A673 (cell line): ENCODE measurements at regions not wholly inside any gene's neighbourhood (a gene's known extent, or its start where the extent isn't known, plus 50 kb on each side); places are given as distances from the start of the nearest gene placed in this dataset.
"Not testable (repeated sequence)": the region's sequence is repeated elsewhere in the genome, so short reads cannot be mapped to it uniquely, and the experiment has no call there.

Source experiments
- BruUV-seq: library from RNA; stranded (reverse); fragments of 400-500 nt; replicated peaks from 2 replicates; lab custom pipeline; 2021; lab: Mats Ljungman, UMichigan
- CTCF ChIA-PET: fragments of 300-600 bp; sonication (Branson Sonifier 250); formaldehyde crosslinking; loops from one replicate; lab custom pipeline; 2022; ENCODE audit warnings: antibody characterized with exemption; lab: Charles Lee
- POLR2A ChIA-PET: fragments of 300-600 bp; sonication (Branson Sonifier 250); formaldehyde crosslinking; loops from one replicate; lab custom pipeline; 2022; ENCODE audit warnings: antibody characterized with exemption; ENCODE audit not compliant: low non-redundant PET; lab: Charles Lee
- DNase-seq: peaks from one replicate; pipeline ENCODE4 v3.0.0-alpha.2; 2015; ENCODE audit warnings: low spot score
- H3K27ac ChIP-seq: fragments of 200-600 bp; sonication (generic); 2 replicates; pipeline ENCODE4 v1.5.1; 2016; ENCODE audit warnings: mixed run types, low read depth, mild to moderate bottlenecking, mixed read lengths, antibody characterized with exemption, low read length; ENCODE audit not compliant: poor library complexity, severe bottlenecking
- H3K27me3 ChIP-seq: fragments of 200-600 bp; sonication (generic); replicated peaks from 2 replicates; pipeline ENCODE4 v1.6.1; 2017; ENCODE audit warnings: mixed run types, low read depth, mild to moderate bottlenecking, mixed read lengths, antibody characterized with exemption, low read length; ENCODE audit not compliant: insufficient read depth, poor library complexity
- H3K36me3 ChIP-seq: fragments of 200-600 bp; sonication (generic); 2 replicates; pipeline ENCODE4 v1.6.1; 2016; ENCODE audit warnings: mixed run types, mild to moderate bottlenecking, mixed read lengths, antibody characterized with exemption, low read length; ENCODE audit not compliant: insufficient read depth, poor library complexity, severe bottlenecking
- H3K4me1 ChIP-seq: fragments of 200-600 bp; sonication (generic); 2 replicates; pipeline ENCODE4 v1.6.1; 2017; ENCODE audit warnings: mixed run types, mild to moderate bottlenecking, mixed read lengths, antibody characterized with exemption, low read length; ENCODE audit not compliant: insufficient read depth, poor library complexity, severe bottlenecking
- H3K4me3 ChIP-seq: fragments of 200-600 bp; sonication (generic); 2 replicates; pipeline ENCODE4 v1.5.1; 2016; ENCODE audit warnings: low read depth, mixed run types, mild to moderate bottlenecking, mixed read lengths, low read length; ENCODE audit not compliant: poor library complexity, severe bottlenecking
- H3K9me3 ChIP-seq: fragments of 200-600 bp; sonication (generic); 2 replicates; pipeline ENCODE4 v1.6.1; 2016; ENCODE audit warnings: mixed run types, low read depth, mild to moderate bottlenecking, mixed read lengths, antibody characterized with exemption, low read length; ENCODE audit not compliant: poor library complexity, severe bottlenecking
- EZH2 ChIP-seq: fragments of 200-600 bp; sonication (generic); IDR thresholded peaks from 2 replicates; pipeline ENCODE4 v1.6.1; 2017; ENCODE audit warnings: borderline replicate concordance, low read depth, mild to moderate bottlenecking, mixed read lengths, antibody characterized with exemption, low read length; ENCODE audit not compliant: poor library complexity, severe bottlenecking
- intact Hi-C: fragments of 100-400 bp; cut with micrococcal nuclease; formaldehyde crosslinking; loops from one replicate; pipeline ENCODE4 v1.10.0; 2022; ENCODE audit not compliant: unreplicated experiment
- TF ChIP-seq, protein P1 (sequence below): fragments of 300-800, 200-600 bp; sonication (generic); conservative IDR thresholded peaks from 2 replicates; pipeline ENCODE4 v1.5.1; 2017; ENCODE audit warnings: low read depth, mild to moderate bottlenecking, antibody characterized with exemption, low read length, moderate library complexity, mixed read lengths

DNA sequence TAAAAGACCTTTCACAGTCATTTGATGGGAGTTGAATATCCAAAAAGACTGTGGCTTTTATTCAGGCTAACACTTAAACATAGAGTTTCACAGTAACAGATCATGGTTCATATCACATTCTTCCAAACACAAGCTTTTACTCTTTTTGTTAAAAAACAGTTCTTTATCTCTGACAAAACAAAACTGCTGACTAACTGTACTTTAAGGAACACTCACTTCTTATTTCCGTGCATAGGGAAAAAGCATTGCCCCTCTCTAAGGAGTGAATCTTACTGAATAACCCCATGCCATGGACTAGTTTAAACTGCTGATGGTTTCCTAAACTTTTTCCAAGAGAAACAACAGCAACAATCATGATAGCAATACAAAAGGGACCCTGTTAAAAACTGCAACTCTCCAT lies 297.0 kb upstream of the INTU start:
- ChIA-PET POLR2A (no interaction called here), CTCF (no interaction called here)
- Histone ChIP-seq H3K36me3 (no peaks in the 10 kb centered on the region), H3K9me3 (no peaks in the 10 kb centered on the region), H3K4me1 (no peaks in the 10 kb centered on the region), H3K4me3 (no peak overlapping the region), H3K27ac (no peak overlapping the region), H3K27me3 (no peaks in the 10 kb centered on the region)
- no TSS peak for BruUV-seq
- no peak for DNase-seq
- TF ChIP-seq, protein P1, sequence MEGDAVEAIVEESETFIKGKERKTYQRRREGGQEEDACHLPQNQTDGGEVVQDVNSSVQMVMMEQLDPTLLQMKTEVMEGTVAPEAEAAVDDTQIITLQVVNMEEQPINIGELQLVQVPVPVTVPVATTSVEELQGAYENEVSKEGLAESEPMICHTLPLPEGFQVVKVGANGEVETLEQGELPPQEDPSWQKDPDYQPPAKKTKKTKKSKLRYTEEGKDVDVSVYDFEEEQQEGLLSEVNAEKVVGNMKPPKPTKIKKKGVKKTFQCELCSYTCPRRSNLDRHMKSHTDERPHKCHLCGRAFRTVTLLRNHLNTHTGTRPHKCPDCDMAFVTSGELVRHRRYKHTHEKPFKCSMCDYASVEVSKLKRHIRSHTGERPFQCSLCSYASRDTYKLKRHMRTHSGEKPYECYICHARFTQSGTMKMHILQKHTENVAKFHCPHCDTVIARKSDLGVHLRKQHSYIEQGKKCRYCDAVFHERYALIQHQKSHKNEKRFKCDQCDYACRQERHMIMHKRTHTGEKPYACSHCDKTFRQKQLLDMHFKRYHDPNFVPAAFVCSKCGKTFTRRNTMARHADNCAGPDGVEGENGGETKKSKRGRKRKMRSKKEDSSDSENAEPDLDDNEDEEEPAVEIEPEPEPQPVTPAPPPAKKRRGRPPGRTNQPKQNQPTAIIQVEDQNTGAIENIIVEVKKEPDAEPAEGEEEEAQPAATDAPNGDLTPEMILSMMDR: no peak
- no peak for TF ChIP-seq EZH2
- intact Hi-C loops: no loop called here

DNA sequence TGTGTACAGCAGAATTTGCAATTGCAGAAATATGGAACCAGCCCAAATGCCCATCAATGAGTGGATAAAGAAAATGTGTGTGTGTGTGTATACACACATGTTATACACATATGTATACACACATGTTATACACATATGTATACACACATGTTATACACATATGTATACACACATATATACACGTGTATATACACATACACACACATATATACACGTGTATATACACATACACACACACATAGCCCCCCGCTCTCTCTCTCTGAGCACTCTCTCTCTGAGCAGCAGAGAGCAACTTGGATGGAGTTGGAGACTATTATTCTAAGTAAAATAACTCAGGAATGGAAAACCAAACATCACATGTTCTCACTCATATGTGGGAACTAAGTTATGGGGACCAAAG lies 289.6 kb upstream of the INTU start:
- CTCF ChIA-PET, H3K4me1 ChIP-seq, H3K27me3 ChIP-seq, H3K36me3 ChIP-seq, H3K27ac ChIP-seq, DNase-seq, H3K4me3 ChIP-seq, intact Hi-C loops, BruUV-seq, H3K9me3 ChIP-seq, POLR2A ChIA-PET: not testable (repeated sequence)

DNA sequence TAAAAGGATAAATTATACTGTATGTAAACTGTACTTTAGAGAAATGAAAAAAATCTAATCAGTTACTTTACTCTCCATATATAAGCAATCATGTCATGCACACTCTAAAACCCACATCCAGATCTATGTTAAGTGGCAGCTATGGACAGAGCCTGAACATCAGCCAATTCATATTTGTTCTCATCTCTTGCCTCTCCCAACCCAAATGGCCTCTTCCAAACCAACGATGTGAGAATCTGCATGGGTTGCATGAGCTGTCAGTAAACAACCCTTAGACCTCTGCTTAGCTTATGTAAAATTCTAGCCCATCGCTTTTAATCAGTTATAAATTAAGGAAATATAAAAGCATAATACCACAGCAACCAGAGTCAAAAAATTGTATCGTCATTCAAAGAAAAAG lies 288.7 kb upstream of the INTU start:
- ChIA-PET CTCF (no interaction called here), POLR2A (no interaction called here)
- Histone ChIP-seq H3K27me3 (no peaks in the 10 kb centered on the region), H3K4me3 (no peak overlapping the region), H3K27ac (no peak overlapping the region), H3K36me3 (no peaks in the 10 kb centered on the region), H3K9me3 (peaks cover 2% of the 10 kb centered on the region), H3K4me1 (no peaks in the 10 kb centered on the region)
- no peak for DNase-seq
- no peak for TF ChIP-seq EZH2
- TF ChIP-seq, protein P1: no peak
- intact Hi-C loops: no loop called here
- no TSS peak for BruUV-seq

DNA sequence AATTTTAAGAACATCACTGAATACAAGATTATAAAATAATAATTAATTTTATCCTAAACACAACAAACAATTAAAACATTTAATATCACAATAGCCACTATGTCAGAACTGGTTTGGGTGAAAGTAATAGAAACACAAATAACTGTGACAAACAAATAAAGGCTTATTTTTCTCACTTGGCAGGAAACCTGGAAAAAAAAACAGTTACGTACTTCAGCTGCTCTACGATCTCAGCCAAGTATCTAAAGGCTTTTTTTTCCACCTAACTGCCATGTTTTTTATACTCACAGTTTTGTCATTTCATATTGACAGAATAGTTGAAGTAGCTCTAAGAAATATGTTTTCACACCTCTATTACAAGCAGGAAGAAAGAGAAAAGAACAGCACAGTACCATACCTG lies 284.8 kb upstream of the INTU start:
- no peak overlapping the region for H3K4me3 ChIP-seq
- no peak overlapping the region for H3K27ac ChIP-seq
- CTCF ChIA-PET: no interaction called here
- peaks cover 4% of the 10 kb centered on the region for H3K9me3 ChIP-seq
- H3K36me3 ChIP-seq: no peaks in the 10 kb centered on the region
- no peak for DNase-seq
- no peaks in the 10 kb centered on the region for H3K27me3 ChIP-seq
- no TSS peak for BruUV-seq
- POLR2A ChIA-PET: no interaction called here
- intact Hi-C loops: no loop called here
- H3K4me1 ChIP-seq: no peaks in the 10 kb centered on the region
- no peak for TF ChIP-seq EZH2
- TF ChIP-seq, protein P1: no peak
